SJSA1 (cell line): ENCODE measurements at regions not wholly inside any gene's neighbourhood (a gene's known extent, or its start where the extent isn't known, plus 50 kb on each side); places are given as distances from the start of the nearest gene placed in this dataset.

Experiments used
- DNase-seq, 2 experiments: peaks; one replicate each; pipeline ENCODE4 v3.0.0-alpha.2; 2015 to 2020; ENCODE audit warnings: low spot score in 2 of 2, low read depth in 1 of 2
- H3K27ac ChIP-seq: fragments of 250-450 bp; sonication (Bioruptor Pico); 2 replicates; pipeline ENCODE4 v1.5.1; 2020; ENCODE audit warnings: mild to moderate bottlenecking, moderate library complexity
- H3K27me3 ChIP-seq: fragments of 250-450 bp; sonication (Bioruptor Pico); replicated peaks from 2 replicates; pipeline ENCODE4 v1.5.1; 2020; ENCODE audit warnings: mild to moderate bottlenecking, moderate library complexity
- H3K36me3 ChIP-seq: fragments of 250-450 bp; sonication (Bioruptor Pico); 2 replicates; pipeline ENCODE4 v1.5.1; 2020; ENCODE audit warnings: mild to moderate bottlenecking
- H3K4me1 ChIP-seq: fragments of 250-450 bp; sonication (Bioruptor Pico); replicated peaks from 2 replicates; pipeline ENCODE4 v1.6.1; 2021; ENCODE audit warnings: mild to moderate bottlenecking
- H3K4me3 ChIP-seq: fragments of 250-450 bp; sonication (Bioruptor Pico); 2 replicates; pipeline ENCODE4 v1.5.1; 2020; ENCODE audit warnings: mild to moderate bottlenecking
- H3K9me3 ChIP-seq: fragments of 250-450 bp; sonication (Bioruptor Pico); replicated peaks from 2 replicates; pipeline ENCODE4 v1.5.1; 2020; ENCODE audit warnings: mild to moderate bottlenecking

DNA sequence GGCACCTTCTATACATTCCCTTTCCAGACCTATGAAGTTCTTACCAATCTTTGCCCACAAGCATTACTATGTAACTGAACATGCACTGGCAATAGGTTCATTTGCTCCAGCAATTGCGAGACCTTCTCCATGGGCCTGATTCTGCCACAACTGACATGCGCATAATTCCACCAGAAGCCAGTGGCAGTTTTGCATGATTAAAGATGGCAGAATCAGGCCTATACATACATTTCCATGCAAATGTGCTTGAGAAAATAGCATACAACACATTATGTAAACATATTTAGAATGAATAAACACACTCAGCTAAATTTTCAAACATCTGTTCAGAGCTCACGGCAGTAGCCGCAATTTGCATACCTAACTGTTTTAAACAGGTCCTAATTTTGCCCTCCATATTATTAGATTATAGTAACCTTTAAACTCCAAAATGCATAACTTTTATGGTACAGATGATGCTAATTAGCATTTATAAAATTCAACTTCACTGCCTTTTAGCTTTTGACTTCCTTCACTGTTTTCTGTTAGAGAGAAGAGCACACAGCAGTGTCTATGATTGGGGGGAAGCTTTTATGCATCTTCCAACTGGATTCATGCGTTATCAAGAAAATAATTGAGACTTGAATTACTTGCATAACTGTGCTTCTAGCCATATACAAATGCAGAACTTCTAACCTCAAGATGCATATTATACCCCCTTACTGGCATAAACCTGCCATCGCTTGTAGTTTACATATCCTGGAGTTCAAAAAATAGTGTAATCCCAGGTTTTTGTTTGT lies 155.3 kb upstream of the CDH19 start:
- H3K4me1 ChIP-seq: no peaks in the 10 kb centered on the region
- H3K36me3 ChIP-seq: no peaks in the 10 kb centered on the region
- H3K27me3 ChIP-seq: no peaks in the 10 kb centered on the region
- no peaks in the 10 kb centered on the region; the same call in 1 of the 2 replicates for H3K9me3 ChIP-seq
- no peak overlapping the region for H3K4me3 ChIP-seq
- no peak for DNase-seq
- no peak overlapping the region for H3K27ac ChIP-seq

DNA sequence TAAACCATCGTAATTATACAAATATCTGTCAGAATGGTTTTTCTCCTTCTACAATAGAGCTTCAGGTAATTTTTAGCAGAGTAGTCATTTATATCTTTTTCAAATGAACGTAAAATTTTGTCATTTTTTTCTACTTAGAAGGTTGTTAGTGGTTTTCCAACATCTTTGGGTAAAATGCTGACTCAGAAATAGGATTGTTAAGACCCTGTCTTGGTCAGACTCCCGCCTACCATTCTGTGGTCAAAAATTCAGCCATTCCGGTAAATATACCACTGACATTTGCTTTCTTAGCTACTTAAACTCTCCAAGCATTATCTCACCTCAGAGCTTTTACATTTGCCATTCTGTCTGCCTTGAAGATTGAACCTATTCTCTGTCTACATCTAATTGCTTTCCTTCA lies 154.1 kb upstream of the CDH19 start:
- H3K9me3 ChIP-seq: no peaks in the 10 kb centered on the region; the same call in 1 of the 2 replicates
- H3K4me1 ChIP-seq: no peaks in the 10 kb centered on the region
- no peak overlapping the region for H3K27ac ChIP-seq
- H3K27me3 ChIP-seq: no peaks in the 10 kb centered on the region
- no peaks in the 10 kb centered on the region for H3K36me3 ChIP-seq
- H3K4me3 ChIP-seq: no peak overlapping the region
- DNase-seq: no peak

DNA sequence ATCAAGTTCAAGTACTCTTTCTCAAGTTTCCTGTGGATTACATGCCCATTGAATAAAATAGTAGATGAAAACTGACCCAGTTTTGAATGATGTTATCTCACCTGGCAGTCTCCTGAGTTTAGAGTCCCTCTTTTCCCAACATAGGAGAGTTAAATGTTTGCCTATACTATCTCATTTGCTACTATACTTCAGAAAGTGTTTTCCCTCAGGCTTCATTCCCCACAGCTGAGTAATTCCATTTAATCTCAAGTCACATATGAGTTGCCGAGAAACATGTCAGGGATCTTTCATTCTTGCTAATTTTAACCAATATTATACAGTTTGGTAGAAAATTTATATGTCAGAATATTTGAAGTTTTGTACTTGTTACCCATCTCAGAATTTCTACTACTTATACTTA lies 150.4 kb upstream of the CDH19 start:
- Histone ChIP-seq H3K4me3 (no peak overlapping the region), H3K27me3 (no peaks in the 10 kb centered on the region), H3K27ac (no peak overlapping the region), H3K4me1 (no peaks in the 10 kb centered on the region), H3K9me3 (no peaks in the 10 kb centered on the region), H3K36me3 (no peaks in the 10 kb centered on the region)
- no peak for DNase-seq

DNA sequence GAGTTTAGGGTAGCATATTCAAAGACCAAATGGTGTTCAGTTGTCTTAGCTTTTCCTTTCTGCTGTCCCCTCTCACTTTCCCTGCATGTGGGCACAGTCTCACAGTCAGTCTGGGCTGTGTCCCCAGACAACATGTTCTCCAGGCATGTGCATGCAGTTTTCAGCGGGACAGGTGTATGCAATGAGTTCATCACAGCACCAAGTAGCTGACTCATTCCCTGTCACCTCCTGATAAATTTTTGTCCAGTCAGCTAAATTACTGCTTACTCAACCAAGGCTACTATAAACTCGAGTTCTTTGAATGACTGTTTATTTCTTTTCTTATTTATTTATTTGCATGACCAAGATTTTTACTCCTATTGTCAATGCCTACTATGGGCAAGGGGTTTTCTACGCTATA lies 148.8 kb upstream of the CDH19 start:
- Histone ChIP-seq H3K9me3 (no peaks in the 10 kb centered on the region), H3K4me3 (no peak overlapping the region), H3K4me1 (no peaks in the 10 kb centered on the region), H3K27ac (no peak overlapping the region), H3K36me3 (no peaks in the 10 kb centered on the region), H3K27me3 (no peaks in the 10 kb centered on the region)
- no peak for DNase-seq

DNA sequence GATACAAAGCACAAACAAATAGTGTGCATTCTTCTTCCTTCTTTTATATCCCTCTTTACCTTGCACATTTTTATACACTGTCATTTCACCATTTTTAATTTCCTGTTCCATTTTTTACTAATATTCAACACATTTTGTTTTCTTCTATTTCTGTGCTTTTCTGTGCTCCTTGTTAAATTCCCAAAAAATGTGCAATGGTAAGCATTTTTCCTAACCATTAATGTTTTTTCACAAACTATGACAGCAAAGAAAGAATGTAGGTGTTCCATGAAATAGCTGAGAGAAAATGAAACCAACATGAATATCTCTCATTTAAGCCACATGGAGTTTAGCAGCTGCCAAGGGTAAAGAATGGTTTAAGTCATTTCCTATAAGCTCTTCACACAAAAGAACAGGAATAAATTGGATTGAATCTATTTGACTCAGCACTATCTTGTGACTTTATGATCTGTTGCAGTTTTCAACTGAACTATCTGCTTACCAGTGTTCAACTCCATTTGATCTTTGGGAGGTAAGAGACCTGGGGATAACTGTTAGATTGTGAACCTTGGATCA lies 145.7 kb upstream of the CDH19 start:
- Histone ChIP-seq H3K9me3 (no peaks in the 10 kb centered on the region), H3K27me3 (no peaks in the 10 kb centered on the region), H3K4me1 (no peaks in the 10 kb centered on the region), H3K36me3 (no peaks in the 10 kb centered on the region), H3K27ac (no peak overlapping the region), H3K4me3 (no peak overlapping the region)
- DNase-seq: no peak

DNA sequence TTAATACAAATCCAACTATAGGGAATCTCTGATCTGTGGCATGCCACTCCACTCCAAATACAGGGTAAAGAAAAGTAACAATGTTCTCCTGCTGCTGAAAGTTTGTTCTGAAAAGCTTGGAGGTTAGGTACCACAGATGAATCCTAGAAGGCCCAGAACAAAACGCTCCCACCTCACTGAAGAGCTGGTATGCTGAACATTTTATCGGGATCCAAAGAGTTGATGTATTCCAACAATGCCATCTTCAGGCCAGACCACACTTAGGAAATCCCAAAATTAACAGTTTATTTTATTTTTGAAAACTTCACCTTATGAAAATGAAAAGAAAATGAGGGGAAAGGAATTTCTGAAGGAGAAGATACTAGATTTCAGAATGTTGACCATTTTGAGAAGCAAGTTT lies 145.1 kb upstream of the CDH19 start:
- H3K27ac ChIP-seq: no peak overlapping the region
- H3K4me3 ChIP-seq: no peak overlapping the region
- H3K27me3 ChIP-seq: no peaks in the 10 kb centered on the region
- 0 out of 2 replicates have a peak, but pooled peaks cover under 1% of the 10 kb centered on the region for H3K9me3 ChIP-seq
- H3K4me1 ChIP-seq: no peaks in the 10 kb centered on the region
- no peaks in the 10 kb centered on the region for H3K36me3 ChIP-seq
- DNase-seq: no peak

DNA sequence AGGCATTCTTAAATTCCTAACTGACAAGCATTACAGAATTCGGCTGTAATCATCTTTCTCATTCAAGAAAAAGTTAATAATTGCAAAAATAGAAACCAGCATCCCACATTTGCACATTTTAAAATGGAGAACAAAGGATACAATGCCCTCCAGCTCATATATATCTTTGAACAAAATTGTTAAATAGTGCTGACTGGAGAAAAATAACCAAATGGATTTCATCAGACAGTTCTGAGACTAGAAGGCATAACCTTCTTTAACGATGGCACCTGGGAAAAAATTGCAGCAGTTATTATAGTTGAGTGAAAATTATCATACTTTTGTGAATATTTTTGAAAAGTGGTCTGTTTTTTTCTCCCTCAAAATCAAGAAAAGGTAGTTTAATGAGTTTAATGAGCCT lies 138.9 kb upstream of the CDH19 start:
- no peaks in the 10 kb centered on the region for H3K36me3 ChIP-seq
- H3K9me3 ChIP-seq: peaks cover 9% of the 10 kb centered on the region; the same call in 1 of the 2 replicates
- no peak overlapping the region for H3K4me3 ChIP-seq
- H3K4me1 ChIP-seq: no peaks in the 10 kb centered on the region
- no peak for DNase-seq
- no peak overlapping the region for H3K27ac ChIP-seq
- no peaks in the 10 kb centered on the region for H3K27me3 ChIP-seq

DNA sequence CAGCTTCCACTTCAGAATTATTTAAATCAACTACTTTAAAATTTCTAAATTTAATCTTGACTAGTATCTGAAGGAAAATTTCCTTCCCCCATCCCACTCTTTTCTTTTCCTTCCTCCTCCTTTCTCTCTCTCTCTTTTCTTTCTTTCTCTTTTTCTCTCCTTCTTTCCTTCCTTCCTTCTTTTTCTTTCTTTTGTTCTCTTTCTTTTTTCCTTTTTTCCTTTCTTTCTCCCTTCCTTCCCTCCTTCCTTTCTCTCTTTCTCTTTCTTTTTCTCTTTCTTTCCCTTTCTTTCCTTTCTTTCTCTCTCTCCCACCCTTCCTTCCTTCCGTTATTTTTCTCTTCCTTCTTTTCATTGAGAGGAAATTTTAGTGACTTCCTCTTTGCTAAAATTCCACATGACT lies 132.0 kb upstream of the CDH19 start:
- no peaks in the 10 kb centered on the region for H3K36me3 ChIP-seq
- no peaks in the 10 kb centered on the region for H3K27me3 ChIP-seq
- no peak for DNase-seq
- no peak overlapping the region for H3K27ac ChIP-seq
- no peaks in the 10 kb centered on the region for H3K4me1 ChIP-seq
- H3K9me3 ChIP-seq: peaks cover 4% of the 10 kb centered on the region
- H3K4me3 ChIP-seq: no peak overlapping the region

DNA sequence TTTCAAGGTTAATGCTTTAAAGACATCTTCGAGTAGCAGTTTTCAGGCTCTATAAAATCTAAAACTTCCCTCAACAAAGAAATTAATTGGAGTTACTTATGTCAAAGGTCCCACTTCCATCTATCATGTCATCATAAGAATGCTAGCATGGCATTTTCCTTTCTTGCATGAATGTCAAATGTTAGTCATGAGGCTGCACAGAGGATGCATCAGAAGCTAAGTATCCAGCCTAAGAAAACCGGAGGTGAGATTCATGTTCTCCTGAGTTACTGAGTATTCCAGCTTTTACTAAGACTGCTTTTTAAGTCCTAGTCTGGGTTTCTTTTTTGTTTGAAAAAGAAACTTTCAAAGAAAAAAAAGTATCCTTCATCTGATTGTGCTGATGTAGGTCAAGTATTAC lies 130.6 kb upstream of the CDH19 start:
- no peak for DNase-seq
- Histone ChIP-seq H3K4me1 (no peaks in the 10 kb centered on the region), H3K36me3 (no peaks in the 10 kb centered on the region), H3K27ac (no peak overlapping the region), H3K4me3 (no peak overlapping the region), H3K27me3 (no peaks in the 10 kb centered on the region), H3K9me3 (peaks cover 4% of the 10 kb centered on the region)

DNA sequence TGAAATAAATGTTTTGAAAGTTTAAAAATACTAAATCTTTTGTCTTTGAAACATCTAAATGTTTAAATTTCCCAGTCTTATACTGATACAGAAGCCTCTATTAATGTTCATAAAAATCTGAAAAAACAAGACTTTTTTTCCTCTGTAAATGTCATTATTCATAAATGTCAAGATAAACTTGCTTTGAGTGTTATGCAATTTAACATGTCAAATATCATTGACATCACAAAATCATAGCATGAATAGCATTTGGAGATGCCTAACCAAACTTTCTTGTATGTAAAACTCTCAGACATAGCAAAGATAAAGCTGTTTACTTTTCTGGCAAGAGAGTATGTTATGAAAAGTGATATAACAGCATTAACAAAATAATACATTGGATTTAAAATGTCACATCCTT lies 128.0 kb upstream of the CDH19 start:
- H3K27ac ChIP-seq: no peak overlapping the region
- H3K36me3 ChIP-seq: no peaks in the 10 kb centered on the region
- no peaks in the 10 kb centered on the region for H3K4me1 ChIP-seq
- H3K9me3 ChIP-seq: peaks cover 4% of the 10 kb centered on the region
- H3K4me3 ChIP-seq: no peak overlapping the region
- DNase-seq: no peak
- no peaks in the 10 kb centered on the region for H3K27me3 ChIP-seq

DNA sequence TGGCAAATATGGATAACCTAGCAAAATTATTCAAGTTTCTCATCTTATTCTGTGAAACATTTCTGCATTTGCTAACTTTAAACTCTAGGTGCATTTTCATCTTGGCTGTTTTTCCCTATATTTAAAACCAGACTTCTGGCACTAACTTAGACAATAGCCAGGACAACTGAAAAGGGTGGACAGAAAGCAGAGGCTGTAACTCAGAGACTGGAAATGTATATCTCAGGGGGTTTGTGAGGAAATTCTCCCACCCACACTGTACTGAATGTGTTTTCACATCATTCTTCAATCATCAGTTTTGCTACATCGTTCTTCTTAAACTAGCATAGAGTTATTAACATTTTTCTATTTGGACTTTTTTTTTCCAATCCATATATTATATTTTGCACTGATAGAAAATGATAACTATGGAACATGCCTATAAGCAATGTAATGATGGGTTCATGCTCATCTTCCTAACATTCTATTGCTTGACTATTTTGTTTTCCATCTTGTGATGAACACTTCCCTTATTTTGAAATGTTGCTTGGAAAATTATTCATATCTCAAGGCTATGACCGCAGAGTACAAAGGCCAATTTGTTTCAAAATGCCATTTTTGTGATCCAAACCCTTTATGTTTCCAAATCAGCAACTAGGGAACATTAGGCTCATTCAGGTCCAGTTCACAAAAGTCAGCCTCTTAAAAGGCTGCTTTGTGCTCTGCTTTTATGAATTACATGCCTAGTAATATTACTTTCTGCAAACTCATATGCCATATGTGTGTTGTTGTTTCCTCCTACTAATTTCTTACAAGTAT lies 125.8 kb upstream of the CDH19 start:
- DNase-seq: no peak
- peaks cover 4% of the 10 kb centered on the region; the same call in 1 of the 2 replicates for H3K9me3 ChIP-seq
- no peaks in the 10 kb centered on the region for H3K36me3 ChIP-seq

DNA sequence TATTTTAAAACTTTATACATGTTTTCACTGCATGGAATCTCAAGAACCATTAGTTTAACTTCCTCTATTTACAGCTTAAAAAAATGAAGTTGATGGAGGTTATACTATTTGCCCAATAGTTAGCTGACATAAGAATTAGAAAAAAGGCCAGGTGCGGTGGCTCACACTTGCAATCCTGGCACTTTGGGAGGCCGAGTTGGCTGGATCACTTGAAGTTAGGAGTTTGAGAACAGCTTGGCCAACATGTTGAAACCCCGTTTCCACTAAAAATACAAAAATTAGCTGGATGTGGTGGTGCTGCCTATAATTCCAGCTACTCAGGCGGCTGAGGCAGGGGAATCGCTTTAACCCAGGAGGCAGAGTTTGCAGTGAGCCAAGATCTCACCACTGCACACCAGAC lies 125.1 kb upstream of the CDH19 start:
- Histone ChIP-seq H3K27me3 (no peaks in the 10 kb centered on the region), H3K9me3 (peaks cover 4% of the 10 kb centered on the region), H3K36me3 (no peaks in the 10 kb centered on the region), H3K4me1 (no peaks in the 10 kb centered on the region), H3K4me3 (no peak overlapping the region), H3K27ac (no peak overlapping the region)
- DNase-seq: no peak

More for the DNA sequence above, 125.8 kb upstream of the CDH19 start:
- no peaks in the 10 kb centered on the region for H3K27me3 ChIP-seq
- H3K4me3 ChIP-seq: no peak overlapping the region
- H3K4me1 ChIP-seq: no peaks in the 10 kb centered on the region
- H3K27ac ChIP-seq: no peak overlapping the region

DNA sequence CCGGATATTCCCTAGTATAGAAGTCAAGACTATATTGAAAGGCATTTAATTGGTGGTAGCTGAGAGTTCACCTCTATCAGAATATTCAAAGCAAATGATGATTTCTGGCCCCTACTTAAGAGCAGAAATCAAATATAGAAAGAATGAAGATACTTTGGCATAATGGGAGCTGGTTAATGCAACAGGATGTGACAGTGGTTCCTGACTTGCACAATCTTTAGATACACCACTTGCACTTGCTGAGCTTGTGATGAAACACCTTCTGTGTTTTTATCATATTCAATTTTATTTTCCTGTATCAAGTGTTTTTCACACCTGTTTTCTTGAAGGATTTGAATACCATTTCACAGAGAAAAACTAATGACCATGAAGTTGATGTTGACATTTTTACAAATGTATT lies 124.1 kb upstream of the CDH19 start:
- Histone ChIP-seq H3K36me3 (no peaks in the 10 kb centered on the region), H3K9me3 (peaks cover 4% of the 10 kb centered on the region), H3K4me3 (no peak overlapping the region)

More for the DNA sequence above, 124.1 kb upstream of the CDH19 start:
- no peaks in the 10 kb centered on the region for H3K4me1 ChIP-seq
- no peak overlapping the region for H3K27ac ChIP-seq
- H3K27me3 ChIP-seq: no peaks in the 10 kb centered on the region
- no peak for DNase-seq
